ENCODE measurements at regions not wholly inside any gene's neighbourhood (a gene's known extent, or its start where the extent isn't known, plus 50 kb on each side); places are given as distances from the start of the nearest gene placed in this dataset.

- TF ChIP-seq CTCF (IDR thresholded peaks at IDR 0.05), result no peak
- TF ChIP-seq POLR2A (IDR thresholded peaks at IDR 0.05), result no peak
- no peak for TF ChIP-seq EP300 (IDR thresholded peaks at IDR 0.05)
- no peak for TF ChIP-seq POLR2AphosphoS5 (IDR thresholded peaks at IDR 0.05)
Measured at GRCh38 chr6:28600245-28600644, 74.6 kb downstream of the GPX5 start.

Measured in stomach (tissue), 4 donors.